T-helper 1 cell treated with Interleukin-12 subunit alpha and Interleukin-12 subunit beta and Interleukin-4 antibody, amounts not matched to agents 30 ng/mL and 1 ng/mL, for 36 hours (primary cell): ENCODE measurements at regions not wholly inside any gene's neighbourhood (a gene's known extent, or its start where the extent isn't known, plus 50 kb on each side); places are given as distances from the start of the nearest gene placed in this dataset.

Source experiments
- intact Hi-C: fragments of 100-400 bp; cut with micrococcal nuclease; formaldehyde crosslinking; loops from one replicate; pipeline ENCODE4 v1.15.1; 2024

DNA sequence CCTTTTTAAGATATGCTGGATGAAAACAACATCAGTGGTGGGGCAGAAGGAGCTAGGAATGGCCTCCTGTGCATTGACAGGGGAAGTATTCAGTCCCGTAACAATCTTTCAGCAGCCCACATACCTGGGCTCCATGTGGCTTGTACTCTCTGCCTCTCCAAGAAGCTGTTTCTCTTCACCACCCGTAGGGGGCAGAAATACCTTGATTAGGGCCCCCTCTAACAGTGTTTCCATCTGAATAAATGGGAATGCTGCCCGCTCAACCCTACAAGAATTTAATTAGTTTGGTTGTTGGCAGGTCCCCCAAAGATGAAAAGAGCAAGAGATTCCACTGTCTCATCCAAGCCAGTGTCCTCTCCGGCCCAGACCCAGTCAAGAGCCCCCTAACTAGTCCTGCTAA is 155.2 kb downstream of the SMIM20 start:
- intact Hi-C loops, result loop anchor here (1.0 kb wide), 1 partner anchor 256 kb away; no protein-coding TSS in a partner anchor

DNA sequence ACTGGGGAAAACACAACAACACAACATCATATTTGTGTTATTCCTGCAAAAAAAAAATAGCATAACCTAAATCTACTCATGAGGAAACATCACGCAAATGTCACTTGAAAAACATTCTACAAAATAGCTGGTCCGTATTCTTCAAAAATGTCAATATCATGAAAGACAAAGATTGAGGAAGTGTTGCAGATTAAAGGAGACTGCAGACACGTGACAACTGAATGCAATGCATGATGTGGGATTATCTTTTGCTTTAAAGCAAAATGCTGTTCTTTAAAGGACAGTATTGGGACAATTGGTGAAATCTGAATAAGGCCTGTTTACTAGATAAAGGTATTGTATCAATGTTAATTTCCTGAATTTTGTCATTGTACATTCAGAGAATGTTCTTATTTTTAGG is 157.7 kb downstream of the SMIM20 start:
- intact Hi-C loops, result loop anchor here (5.0 to 10.0 kb wide), 2 partner anchors 209 to 837 kb away; partner anchors contain the start of genes PI4K2B and SEL1L3

DNA sequence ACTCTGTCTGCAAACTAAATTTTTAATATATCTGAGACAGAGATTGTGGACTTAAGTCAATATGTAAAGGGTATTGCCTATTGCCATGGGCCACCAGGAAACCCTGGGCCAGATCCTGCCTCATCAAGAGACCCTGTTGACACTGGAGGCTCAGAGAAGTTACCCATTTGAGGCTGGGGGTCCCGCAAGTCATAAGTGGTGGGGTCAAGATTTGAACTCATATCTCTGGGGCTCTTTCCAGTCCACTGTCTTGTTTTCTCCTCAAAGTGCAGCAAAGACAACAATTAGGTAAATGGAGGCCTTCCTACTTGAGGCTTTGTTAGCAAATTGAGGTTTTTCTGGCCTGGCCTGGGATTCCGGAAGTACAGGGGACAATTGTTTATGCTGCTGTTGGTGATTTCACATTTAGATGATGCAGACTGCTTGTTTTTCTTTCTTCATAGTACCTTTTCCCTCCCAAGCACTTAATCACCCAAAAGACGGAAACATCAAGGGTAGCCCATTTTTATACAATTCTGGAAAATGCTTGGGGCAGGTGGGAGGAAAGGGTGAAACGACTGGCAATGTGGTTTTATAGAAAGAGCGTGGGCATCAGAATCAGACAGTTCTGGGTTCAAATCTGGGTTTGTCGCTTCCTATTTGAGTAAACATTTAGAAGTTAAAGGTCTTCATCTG is 160.0 kb downstream of the SMIM20 start:
- intact Hi-C loops, result loop anchor here (2.0 to 10.0 kb wide), 4 partner anchors 45 to 839 kb away; partner anchors contain the start of genes PI4K2B, SEL1L3 and STIM2

DNA sequence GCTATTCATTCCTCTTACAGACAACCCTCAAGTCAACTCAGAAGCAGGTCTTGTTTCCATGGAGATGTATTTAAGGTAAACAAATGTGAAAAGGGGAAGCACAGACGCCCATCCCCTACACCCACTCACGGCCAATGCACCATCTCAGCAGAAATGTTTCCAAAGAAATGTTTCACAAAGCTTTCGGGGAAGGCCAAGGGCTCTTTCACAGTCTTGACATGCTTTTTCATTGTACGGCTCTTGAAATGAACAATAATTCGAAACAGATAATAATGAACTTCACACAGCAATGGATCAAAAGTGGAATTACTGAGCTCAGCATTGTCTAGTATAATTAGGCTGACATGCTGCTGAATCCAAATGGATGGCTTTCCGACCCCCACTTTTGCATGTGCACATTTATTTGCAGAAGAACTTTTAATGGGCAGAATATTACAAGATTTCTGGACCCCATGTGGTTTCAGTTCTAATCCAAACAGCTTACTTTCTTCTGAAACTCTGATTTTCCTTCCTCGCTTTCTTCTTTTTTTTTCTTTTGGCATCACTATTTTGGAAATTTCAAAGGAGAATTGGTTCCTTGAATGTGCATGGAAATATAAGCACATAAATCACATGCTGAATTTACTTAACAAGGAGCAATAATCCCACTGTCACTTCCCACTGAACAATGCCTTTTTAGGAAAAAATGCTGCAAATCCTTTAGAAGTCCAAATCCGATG is 160.9 kb downstream of the SMIM20 start:
- intact Hi-C loops, result loop anchor here (2.0 to 10.0 kb wide), 5 partner anchors 46 to 840 kb away; partner anchors contain the start of genes PI4K2B, SEL1L3 and STIM2

DNA sequence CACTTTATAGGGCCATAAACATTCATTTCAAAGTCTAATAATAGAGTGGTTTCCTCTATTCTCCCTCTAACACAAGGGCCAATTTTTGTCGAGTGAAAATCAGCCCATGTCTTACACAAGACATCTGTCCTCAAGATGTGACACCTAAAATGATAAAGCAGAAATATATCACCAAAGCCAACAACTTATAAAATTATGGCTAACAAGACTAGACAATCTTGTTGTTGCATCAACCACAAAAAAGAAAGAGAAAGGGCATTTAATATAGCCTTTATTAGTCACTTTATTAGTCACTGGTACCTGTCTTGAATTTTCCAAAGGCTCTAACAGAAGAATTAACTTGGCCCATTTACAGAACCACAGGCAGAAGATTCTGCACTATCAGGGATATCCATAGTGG is 161.6 kb downstream of the SMIM20 start:
- intact Hi-C loops, result loop anchor here (2.0 to 10.0 kb wide), 4 partner anchors 47 to 841 kb away; partner anchors contain the start of genes PI4K2B and STIM2

DNA sequence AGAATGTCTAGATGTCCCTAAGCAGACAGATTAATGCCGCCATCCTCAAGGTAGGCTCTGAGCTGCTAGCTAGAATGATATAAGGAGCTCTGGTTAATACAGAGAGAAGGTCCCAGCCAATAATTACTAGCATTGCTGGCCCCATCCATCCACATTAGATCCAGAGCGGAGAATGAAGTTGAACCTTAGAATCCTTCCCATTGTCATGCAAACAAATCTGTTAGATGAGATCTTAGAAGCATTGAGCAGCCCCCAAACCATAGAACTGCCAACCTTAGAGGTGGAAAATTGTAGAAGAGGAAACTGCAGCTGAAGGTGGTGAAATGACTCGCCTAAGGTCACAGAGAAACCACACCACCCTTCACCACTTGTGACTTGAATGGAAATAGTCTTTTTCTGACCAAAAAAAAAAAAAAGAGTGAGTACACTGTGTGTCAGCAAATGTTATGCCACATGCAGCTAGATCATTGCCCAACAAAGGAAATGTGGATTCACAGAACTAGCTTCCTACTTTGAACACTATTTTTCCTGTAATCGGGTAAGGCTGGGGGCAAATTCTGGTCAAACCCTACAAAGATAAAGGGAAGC is 162.1 kb downstream of the SMIM20 start:
- intact Hi-C loops, result loop anchor here (1.0 to 10.0 kb wide), 9 partner anchors 8 to 841 kb away; partner anchors contain the start of genes PI4K2B and STIM2

DNA sequence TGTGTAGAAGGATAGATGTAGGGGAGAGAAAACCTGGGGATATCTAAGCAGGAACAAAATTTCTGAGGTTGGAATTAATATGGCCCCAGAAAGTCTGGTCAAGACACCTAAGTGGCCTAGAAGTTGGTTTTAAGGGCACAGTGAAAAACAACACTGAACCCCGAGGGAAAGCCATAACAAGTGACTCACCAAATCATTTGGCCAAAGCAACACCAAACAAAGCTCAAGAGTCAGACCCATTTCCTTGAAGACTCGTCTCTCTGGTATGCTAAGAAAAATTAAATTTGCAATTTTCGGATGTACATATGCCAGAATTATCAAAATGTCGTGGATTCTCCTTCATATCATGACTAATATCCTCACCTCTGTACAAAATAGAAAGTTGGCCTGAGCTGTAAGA is 162.9 kb downstream of the SMIM20 start:
- intact Hi-C loops, result loop anchor here (1.0 to 10.0 kb wide), 7 partner anchors 7 to 842 kb away; partner anchors contain the start of gene PI4K2B

DNA sequence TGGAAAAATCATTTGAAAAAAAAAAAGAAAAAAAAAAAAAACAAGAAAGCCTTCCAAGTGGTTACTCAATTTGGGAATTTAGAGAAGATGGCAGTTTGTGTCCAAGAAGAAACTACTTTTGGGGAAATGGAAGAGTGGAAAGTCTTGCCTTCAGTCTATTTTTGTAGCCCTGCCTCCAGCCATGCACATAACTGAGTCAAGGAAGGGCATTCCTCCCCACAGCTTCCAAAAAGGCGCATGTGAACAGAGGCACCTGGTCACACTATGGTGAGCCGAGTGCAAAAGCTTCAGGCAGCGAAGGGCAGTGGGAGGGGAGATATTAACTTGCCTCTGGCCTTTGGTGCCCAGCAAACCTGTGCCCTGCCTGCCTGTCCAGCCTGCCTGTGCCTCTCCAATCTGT is 163.7 kb downstream of the SMIM20 start:
- intact Hi-C loops, result loop anchor here (5.0 to 10.0 kb wide), 2 partner anchors 810 to 843 kb away; partner anchors contain the start of gene PI4K2B

DNA sequence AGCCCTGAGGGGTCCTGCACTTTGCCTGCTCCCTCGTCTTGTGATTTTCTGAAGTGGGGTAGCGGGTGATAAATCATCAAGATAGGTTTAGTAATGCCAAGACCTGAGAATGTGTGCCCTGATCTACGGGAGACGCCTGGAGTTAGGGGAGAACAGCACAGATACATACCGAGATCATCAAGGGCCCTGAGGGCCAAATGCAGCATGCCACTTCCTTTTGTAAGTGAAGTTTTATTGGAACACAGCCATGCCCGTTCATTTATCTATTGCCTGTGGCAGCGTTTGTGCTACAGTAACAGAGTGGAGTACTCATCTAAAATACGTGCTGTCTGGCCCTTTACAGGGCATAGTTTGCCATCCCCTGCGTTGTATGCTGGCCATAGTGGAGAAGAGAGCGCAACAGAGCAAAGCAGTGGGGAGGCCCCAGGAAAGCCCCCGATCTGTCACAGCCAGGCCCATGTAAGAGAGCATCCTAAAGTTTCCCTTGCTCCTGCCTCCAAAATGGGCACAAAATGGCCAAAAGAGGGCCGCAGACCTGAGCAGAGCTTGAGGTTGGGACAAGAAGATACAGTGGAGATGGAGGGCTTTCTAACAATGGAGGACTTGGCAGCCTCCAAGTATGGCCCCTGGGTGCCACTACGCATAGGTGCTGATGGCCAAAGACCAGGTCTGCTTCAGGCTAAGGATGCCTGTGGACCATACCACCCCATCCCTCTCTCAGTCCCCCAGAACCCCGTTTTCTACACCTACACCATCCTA is 167.0 kb downstream of the SMIM20 start:
- intact Hi-C loops, result loop anchor here (1.0 kb wide), 1 partner anchor 8 kb away; no protein-coding TSS in a partner anchor

DNA sequence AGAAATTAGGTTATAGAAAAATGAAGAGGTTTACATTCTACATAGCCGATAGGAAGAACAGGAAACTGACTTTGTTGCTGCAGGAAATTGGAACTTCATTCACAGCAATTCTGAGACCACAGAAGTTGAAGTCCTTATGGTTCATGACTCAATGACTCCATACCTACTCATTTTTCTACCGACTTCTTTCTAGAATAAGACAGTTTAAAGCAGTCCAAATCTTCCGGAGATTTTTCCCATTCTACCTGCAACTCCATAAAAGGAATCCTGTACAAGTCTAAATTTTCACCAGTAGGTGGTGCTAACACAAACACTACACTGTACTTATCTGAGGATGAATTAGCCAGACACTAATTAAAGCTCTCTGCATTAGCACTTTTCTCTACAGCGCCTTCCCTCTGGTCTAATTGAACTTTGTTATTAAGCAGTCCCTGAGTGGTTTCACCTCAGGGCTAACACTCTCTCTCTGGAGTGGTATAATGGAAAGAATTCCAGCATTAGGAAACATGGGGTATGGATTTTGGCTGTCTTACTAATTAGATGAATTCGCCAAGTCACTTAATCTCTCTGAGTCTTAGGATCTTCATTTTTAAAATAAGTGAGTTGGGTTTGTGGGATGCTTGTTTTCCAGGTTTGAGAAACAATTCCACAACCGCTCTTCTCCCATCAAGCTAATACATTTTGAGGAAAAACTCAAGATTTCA is 167.9 kb downstream of the SMIM20 start:
- intact Hi-C loops, result loop anchor here (1.0 kb wide), 3 partner anchors 7 to 328 kb away; no protein-coding TSS in a partner anchor

DNA sequence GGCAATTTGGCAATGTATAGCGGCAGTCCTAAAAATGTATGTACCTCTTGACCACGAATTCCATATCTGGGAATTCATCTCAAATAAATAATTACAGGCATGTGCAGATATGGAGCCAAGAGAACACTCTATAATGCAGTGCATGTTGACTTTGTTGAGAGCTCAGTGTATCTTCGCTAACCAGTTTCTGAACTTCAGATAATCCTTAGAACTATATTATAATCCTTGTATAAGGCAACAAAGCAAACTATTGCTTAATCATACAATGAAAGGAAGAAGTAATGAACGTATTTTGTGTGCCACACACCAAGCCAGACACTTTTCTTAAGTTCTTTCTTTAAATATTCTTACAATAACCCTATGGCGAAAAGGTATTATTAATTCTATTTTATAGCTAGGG is 168.5 kb downstream of the SMIM20 start:
- intact Hi-C loops, result loop anchor here (1.0 kb wide), 2 partner anchors 243 to 328 kb away; no protein-coding TSS in a partner anchor

DNA sequence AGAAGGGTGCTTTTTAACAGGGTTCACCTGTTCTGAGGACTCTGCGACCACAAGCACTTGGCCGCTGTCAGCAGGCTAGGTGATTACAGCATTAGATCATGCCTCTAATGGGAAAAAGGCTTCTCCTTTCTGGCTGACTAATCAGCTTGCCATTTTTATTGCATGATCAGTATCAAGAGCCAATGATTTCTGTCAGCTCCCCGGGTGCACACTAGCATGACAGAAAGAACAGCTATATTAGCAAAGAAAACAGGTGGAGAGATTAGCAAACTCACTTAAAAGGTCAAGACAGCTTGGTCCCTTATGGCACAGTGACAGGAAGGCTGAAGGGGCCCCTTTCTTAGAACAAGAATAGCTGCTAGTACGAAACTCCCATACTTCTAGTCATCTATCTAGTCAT is 170.0 kb downstream of the SMIM20 start:
- intact Hi-C loops, result loop anchor here (1.0 kb wide), 1 partner anchor 8 kb away; no protein-coding TSS in a partner anchor

DNA sequence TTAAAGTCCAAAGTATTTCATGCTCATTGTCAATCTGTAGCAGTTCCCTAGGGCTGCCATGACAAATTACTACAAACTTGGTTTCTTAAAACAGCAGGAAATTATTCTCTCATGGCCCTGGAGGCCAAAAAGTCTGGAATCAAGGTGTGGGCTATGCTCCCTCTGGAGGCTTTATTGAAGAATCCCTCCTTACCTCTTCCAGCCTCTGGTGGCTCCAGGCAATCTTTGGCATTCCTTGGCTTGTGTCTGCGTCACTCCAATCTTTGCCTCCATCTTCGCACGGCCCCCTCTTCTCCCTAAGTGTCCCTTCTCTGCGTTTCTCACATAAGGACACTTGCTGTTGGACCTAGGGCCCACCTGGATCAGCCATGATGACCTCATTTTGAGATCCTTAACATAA is 170.4 kb downstream of the SMIM20 start:
- intact Hi-C loops, result loop anchor here (1.0 kb wide), 1 partner anchor 8 kb away; no protein-coding TSS in a partner anchor

DNA sequence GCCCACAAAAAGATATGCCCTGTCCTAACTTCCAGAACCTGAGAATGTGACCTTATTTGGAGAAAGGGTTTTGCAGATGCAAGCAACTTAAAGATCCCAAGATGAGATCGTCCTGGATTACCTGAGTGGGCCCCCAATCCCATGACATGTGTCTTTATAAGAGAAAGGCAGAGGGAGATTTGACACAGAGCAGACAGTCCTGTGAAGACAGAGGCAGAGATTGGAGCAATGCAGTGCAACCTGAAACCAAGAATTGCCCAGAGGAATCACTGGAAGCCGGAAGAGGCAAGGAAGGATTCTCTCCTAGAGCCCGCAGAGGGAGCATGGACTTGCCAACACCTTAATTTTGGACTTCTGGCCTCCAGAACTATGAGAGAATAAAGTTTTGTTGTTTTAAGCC is 171.5 kb downstream of the SMIM20 start:
- intact Hi-C loops, result no loop called here

DNA sequence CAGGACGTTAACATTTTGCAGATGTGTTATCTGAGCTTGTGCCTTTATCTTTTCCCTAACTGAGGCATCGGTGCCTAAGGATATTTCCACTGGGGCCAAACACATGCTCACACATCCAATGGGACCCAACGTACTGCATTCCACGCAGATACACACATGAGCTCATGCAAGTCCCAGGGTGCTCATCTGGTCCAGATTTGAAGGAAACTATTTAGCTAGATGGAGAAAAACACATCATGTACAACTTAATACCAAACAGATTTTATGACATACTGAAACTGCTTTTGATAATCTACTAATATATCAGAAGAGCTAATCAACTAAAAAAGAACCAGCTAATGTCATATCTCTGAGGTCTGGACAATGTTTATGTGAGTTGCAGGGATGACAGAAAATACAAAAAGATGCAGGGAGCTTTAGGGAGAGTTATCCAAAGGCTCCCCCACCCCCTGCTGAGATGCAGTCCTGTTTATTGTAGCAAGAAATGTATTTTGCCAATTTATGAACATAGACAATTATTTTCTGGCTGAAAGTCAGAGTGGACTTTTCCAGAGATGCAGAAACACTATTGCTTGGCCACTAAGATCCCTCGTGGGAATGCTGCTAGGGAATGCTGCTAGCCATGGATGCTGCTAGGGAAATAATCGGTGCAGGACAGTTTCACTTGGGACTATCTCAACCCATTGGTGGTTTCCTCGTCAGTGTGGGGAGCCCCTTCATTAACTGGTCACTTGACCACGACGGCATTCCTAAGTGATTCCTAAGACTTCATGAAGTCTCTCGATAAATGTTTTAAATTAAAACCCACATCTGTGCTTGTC is 172.8 kb downstream of the SMIM20 start:
- intact Hi-C loops, result no loop called here

DNA sequence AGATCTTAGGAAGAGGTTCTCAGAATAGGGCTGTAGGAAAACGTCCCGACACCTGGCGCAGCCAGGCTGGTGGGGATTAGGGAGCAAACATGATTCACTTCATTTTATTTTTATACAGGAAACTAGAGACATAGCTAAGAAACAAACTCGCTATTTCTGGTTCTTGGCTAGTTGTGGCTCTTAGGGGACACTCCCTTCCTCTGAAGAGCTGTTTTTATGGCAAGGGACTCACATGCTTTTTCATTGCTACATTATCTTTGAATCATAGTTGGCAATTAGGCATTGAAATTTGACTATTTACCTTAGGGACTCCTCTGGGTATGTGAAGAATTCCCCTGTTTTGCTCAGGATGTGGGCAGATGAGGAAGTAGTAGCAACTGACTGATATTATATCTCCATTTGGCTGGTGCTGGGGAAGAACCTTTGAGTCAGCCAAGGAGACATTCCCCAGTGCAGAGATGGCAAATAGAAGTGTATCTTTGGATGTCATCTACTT is 174.5 kb downstream of the SMIM20 start:
- intact Hi-C loops, result loop anchor here (1.0 to 2.0 kb wide), 3 partner anchors 18 to 109 kb away; no protein-coding TSS in a partner anchor

DNA sequence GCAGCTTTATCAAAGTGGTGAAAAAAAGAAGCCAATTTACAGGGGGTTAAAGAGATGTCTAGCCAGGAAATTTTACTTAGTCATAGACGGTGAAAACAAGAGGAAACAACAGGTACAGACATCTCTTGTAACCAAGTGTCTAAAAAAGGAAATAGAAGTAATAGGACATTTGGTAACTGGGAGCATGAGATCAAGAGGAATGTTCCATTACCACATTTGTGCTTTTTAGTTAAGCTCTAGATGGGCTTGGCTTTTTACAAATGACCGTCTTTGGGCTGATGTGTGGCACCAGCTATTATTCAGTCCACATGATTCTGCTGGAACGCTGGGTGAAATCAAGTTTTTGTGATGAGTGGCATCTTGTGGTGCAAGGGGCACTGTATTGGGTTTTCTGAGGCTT is 179.5 kb downstream of the SMIM20 start:
- intact Hi-C loops, result loop anchor here (1.0 kb wide), 1 partner anchor 17 kb away; no protein-coding TSS in a partner anchor

DNA sequence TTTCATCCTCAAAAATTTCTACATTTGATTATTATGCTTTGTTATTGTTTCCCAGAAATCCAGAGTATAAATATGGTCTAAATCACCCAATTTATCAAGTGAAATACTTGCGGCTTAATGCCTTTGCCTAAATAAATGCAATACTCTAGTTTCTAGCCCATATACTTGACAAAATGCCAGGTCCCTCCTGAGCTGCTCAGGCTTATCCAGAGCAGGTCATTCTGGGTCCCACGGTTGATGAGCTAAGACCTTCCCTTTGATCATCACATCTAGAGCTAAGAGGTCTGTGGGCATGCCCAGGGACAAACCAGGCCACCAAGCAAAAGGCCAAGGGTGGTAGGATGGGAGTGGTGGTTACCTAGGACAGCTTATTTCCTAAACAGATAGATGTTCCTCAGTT is 180.1 kb downstream of the SMIM20 start:
- intact Hi-C loops, result no loop called here

DNA sequence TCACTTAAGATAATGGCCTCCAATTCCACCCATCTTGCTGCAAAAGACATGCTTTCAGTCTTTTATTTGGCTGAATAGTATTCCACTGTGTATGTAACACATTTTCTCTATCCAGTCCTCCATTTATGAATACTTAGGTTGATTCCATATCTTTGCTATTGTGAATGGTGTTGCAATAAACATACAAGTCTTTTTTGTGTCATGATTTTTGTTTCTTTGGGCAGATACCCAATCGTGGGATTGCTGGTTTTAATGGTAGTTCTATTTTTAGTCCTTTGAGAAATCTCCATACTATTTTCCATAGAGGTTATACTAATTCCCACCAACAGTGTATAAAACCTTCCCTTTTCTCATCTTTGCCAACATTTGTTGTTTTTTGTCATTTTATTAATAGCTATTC is 180.9 kb downstream of the SMIM20 start:
- intact Hi-C loops, result no loop called here
